Activated B cell treated with CpG ODN at 0.5 μM for 24 hours (primary cell): ENCODE measurements at regions not wholly inside any gene's neighbourhood (a gene's known extent, or its start where the extent isn't known, plus 50 kb on each side); places are given as distances from the start of the nearest gene placed in this dataset.

Experiments
- ATAC-seq: fragments of 200-7000 bp; cut with Tn5 transposase; one replicate; pipeline ENCODE4 v1.10.0; 2021; ENCODE audit warnings: low read depth, mild to moderate bottlenecking, moderate library complexity
- CTCF ChIA-PET: fragments of 350-600 bp; sonication (Branson Sonifier 250); formaldehyde crosslinking; loops from one replicate; lab custom pipeline; 2021; ENCODE audit warnings: antibody characterized with exemption; lab: Charles Lee
- POLR2A ChIA-PET: fragments of 350-600 bp; sonication (Branson Sonifier 250); formaldehyde crosslinking; loops from one replicate; lab custom pipeline; 2021; ENCODE audit warnings: antibody characterized with exemption; lab: Charles Lee
- DNase-seq: peaks from one replicate; pipeline ENCODE4 v3.0.0; 2022
- H3K27ac Mint-ChIP-seq: one replicate; pipeline ENCODE4 v1.8.0; 2020; ENCODE audit warnings: mixed read lengths
- H3K27me3 Mint-ChIP-seq: one replicate; pipeline ENCODE4 v1.8.0; 2021; ENCODE audit warnings: mixed read lengths
- H3K36me3 Mint-ChIP-seq: one replicate; pipeline ENCODE4 v1.8.0; 2021; ENCODE audit warnings: low read depth, mixed read lengths
- H3K4me1 Mint-ChIP-seq: one replicate; pipeline ENCODE4 v1.8.0; 2021; ENCODE audit warnings: mixed read lengths
- H3K4me3 Mint-ChIP-seq: one replicate; pipeline ENCODE4 v1.8.0; 2020; ENCODE audit warnings: mild to moderate bottlenecking, mixed read lengths
- H3K9me3 Mint-ChIP-seq: one replicate; pipeline ENCODE4 v1.8.0; 2020; ENCODE audit warnings: mixed read lengths
- CTCF ChIP-seq: fragments of 200-600 bp; IDR thresholded peaks from one replicate; pipeline ENCODE4 v1.8.0; 2022; ENCODE audit warnings: antibody characterized with exemption, mild to moderate bottlenecking
- intact Hi-C: fragments of 100-400 bp; cut with micrococcal nuclease; formaldehyde crosslinking; loops from one replicate; pipeline ENCODE4 v1.15.1; 2024

- Mint-ChIP-seq H3K4me1 (no peaks in the 10 kb centered on the region), H3K27ac (no peak overlapping the region), H3K36me3 (no peaks in the 10 kb centered on the region), H3K4me3 (no peak overlapping the region), H3K9me3 (peaks cover 7% of the 10 kb centered on the region), H3K27me3 (no peaks in the 10 kb centered on the region)
- DNase-seq (no peak), ATAC-seq (no peak)
- ChIA-PET POLR2A (no interaction called here), CTCF (no interaction called here)
- intact Hi-C loops = no loop called here
- no peak for TF ChIP-seq CTCF
Measured at GRCh38 chr12:39227218-39227617, 215.7 kb downstream of the KIF21A start.

DNA sequence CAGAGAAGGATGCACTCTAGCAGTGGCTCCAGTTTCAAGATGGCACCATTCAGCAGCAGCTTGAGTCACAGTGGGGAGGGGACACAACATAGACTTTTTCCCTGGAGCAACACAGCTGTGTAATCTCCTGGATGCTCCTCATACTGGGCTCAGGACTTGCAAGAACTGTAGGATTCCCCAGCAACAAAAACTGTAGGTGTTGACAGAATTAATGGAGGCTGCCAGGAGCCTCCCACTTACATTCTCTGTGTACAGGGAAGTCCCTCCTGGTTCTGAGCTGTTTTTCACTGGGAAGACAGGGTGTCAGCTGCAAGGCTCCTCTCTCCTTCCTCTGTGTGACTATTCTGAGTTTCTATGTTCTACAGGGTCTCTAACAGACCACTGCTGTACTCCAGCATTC lies 217.9 kb downstream of the KIF21A start:
- Mint-ChIP-seq H3K27ac (no peak overlapping the region), H3K9me3 (peaks cover 7% of the 10 kb centered on the region), H3K4me1 (no peaks in the 10 kb centered on the region), H3K4me3 (no peak overlapping the region), H3K36me3 (no peaks in the 10 kb centered on the region), H3K27me3 (no peaks in the 10 kb centered on the region)
- CTCF ChIA-PET = no interaction called here
- no peak for DNase-seq
- no peak for ATAC-seq
- POLR2A ChIA-PET = no interaction called here
- no peak for TF ChIP-seq CTCF
- intact Hi-C loops = no loop called here

DNA sequence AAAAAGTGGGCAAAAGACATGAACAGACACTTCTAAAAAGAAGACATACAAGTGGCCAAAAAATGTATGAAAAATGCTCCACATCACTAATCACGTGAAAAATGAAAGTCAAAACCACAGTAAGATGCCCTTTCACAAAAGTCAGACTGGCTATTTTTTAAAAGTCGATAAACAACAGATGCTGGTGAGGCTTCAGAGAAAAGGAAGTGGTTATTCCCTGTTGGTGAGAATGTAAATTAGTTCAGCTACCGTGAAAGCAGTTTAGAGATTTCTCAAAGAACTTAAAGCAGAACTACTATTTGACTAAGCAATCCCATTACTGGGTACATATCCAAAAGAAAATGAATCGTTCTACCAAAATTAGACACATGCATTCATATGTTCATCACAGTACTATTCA lies 237.0 kb downstream of the KIF21A start:
- no peak overlapping the region for H3K27ac Mint-ChIP-seq
- H3K36me3 Mint-ChIP-seq = no peaks in the 10 kb centered on the region
- DNase-seq (no peak), ATAC-seq (no peak)
- intact Hi-C loops = no loop called here
- peaks cover 36% of the 10 kb centered on the region for H3K9me3 Mint-ChIP-seq
- H3K4me1 Mint-ChIP-seq = peaks cover 6% of the 10 kb centered on the region
- H3K4me3 Mint-ChIP-seq = no peak overlapping the region
- ChIA-PET CTCF (no interaction called here), POLR2A (no interaction called here)
- no peaks in the 10 kb centered on the region for H3K27me3 Mint-ChIP-seq
- no peak for TF ChIP-seq CTCF

- H3K4me1 Mint-ChIP-seq = no peaks in the 10 kb centered on the region
- H3K9me3 Mint-ChIP-seq = peaks cover 12% of the 10 kb centered on the region
- DNase-seq = no peak
- intact Hi-C loops = no loop called here
- H3K4me3 Mint-ChIP-seq = no peak overlapping the region
- no peak for ATAC-seq
- no peak overlapping the region for H3K27ac Mint-ChIP-seq
- ChIA-PET POLR2A (no interaction called here), CTCF (no interaction called here)
- no peaks in the 10 kb centered on the region for H3K27me3 Mint-ChIP-seq
- H3K36me3 Mint-ChIP-seq = no peaks in the 10 kb centered on the region
- no peak for TF ChIP-seq CTCF
Measured at GRCh38 chr12:39199351-39199750, 243.6 kb downstream of the KIF21A start.

DNA sequence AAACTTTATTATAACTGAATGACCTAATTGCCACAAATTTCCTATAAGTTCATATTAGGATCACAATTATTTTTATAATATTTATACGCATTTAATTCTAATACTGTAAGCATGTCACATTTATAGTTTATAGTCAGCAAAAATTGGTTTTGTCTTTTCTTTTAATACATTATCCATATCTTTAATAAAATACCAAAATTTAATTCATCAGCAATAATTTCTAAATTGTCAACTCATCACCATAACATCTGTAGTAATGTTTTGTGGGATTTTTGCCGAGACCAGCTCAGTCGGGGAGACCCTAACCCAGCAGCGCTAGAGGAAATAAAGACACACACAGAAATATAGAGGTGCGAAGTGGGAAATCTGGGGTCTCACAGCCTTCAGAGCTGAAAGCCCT lies 254.2 kb downstream of the KIF21A start:
- no peaks in the 10 kb centered on the region for H3K36me3 Mint-ChIP-seq
- ChIA-PET CTCF (no interaction called here), POLR2A (no interaction called here)
- H3K4me1 Mint-ChIP-seq = no peaks in the 10 kb centered on the region
- no peak overlapping the region for H3K27ac Mint-ChIP-seq
- no peak for DNase-seq
- no peak for TF ChIP-seq CTCF
- intact Hi-C loops = no loop called here
- H3K27me3 Mint-ChIP-seq = no peaks in the 10 kb centered on the region
- H3K4me3 Mint-ChIP-seq = no peak overlapping the region
- ATAC-seq = no peak
- peaks cover 4% of the 10 kb centered on the region for H3K9me3 Mint-ChIP-seq
